ENCODE measurements at regions not wholly inside any gene's neighbourhood (a gene's known extent, or its start where the extent isn't known, plus 50 kb on each side); places are given as distances from the start of the nearest gene placed in this dataset.

GRCh38 chr18:4599312-4599711 lies 144.2 kb upstream of the DLGAP1 start:
- CTCF ChIA-PET, result interaction anchor here (0.6 kb wide), 1 partner anchor 18 kb away, joined by 3 read pairs; no protein-coding TSS in a partner anchor
- Mint-ChIP-seq H3K4me3 (no peak overlapping the region), H3K27ac (no peak overlapping the region), H3K9me3 (peaks cover 6% of the 10 kb centered on the region), H3K36me3 (ENCODE audit: low read depth) (no peaks in the 10 kb centered on the region), H3K4me1 (no peaks in the 10 kb centered on the region), H3K27me3 (no peaks in the 10 kb centered on the region)
- POLR2A ChIA-PET, result no interaction called here
- no peak for DNase-seq

GRCh38 chr18:4597301-4597700 lies 142.2 kb upstream of the DLGAP1 start:
- Mint-ChIP-seq H3K9me3 (peaks cover 4% of the 10 kb centered on the region), H3K27me3 (no peaks in the 10 kb centered on the region), H3K27ac (no peak overlapping the region), H3K4me1 (no peaks in the 10 kb centered on the region), H3K4me3 (no peak overlapping the region), H3K36me3 (ENCODE audit: low read depth) (no peaks in the 10 kb centered on the region)
- no peak for DNase-seq
- ChIA-PET POLR2A (no interaction called here), CTCF (no interaction called here)

GRCh38 chr18:4593895-4594294 lies 138.8 kb upstream of the DLGAP1 start:
- ChIA-PET CTCF (no interaction called here), POLR2A (no interaction called here)
- H3K4me3 Mint-ChIP-seq, result no peak overlapping the region
- no peaks in the 10 kb centered on the region for H3K36me3 Mint-ChIP-seq (ENCODE audit: low read depth)
- no peaks in the 10 kb centered on the region for H3K4me1 Mint-ChIP-seq
- peaks cover 7% of the 10 kb centered on the region for H3K9me3 Mint-ChIP-seq
- no peak overlapping the region for H3K27ac Mint-ChIP-seq
- no peak for DNase-seq
- H3K27me3 Mint-ChIP-seq, result no peaks in the 10 kb centered on the region

GRCh38 chr18:4593459-4593858 lies 138.4 kb upstream of the DLGAP1 start:
- no peak for DNase-seq
- H3K4me1 Mint-ChIP-seq, result no peaks in the 10 kb centered on the region
- no peaks in the 10 kb centered on the region for H3K27me3 Mint-ChIP-seq
- ChIA-PET POLR2A (no interaction called here), CTCF (no interaction called here)
- no peak overlapping the region for H3K27ac Mint-ChIP-seq
- peaks cover 7% of the 10 kb centered on the region for H3K9me3 Mint-ChIP-seq
- no peak overlapping the region for H3K4me3 Mint-ChIP-seq
- H3K36me3 Mint-ChIP-seq (ENCODE audit: low read depth), result no peaks in the 10 kb centered on the region

- POLR2A ChIA-PET, result no interaction called here
- Mint-ChIP-seq H3K27ac (no peak overlapping the region), H3K4me1 (no peaks in the 10 kb centered on the region), H3K27me3 (no peaks in the 10 kb centered on the region), H3K9me3 (peaks cover 5% of the 10 kb centered on the region), H3K36me3 (ENCODE audit: low read depth) (no peaks in the 10 kb centered on the region), H3K4me3 (no peak overlapping the region)
- CTCF ChIA-PET, result no interaction called here
- no peak for DNase-seq
These were observed 134.1 kb upstream of the DLGAP1 start for GRCh38 chr18:4589056-4589800.

GRCh38 chr18:4587204-4587603 lies 132.1 kb upstream of the DLGAP1 start:
- H3K4me3 Mint-ChIP-seq, result no peak overlapping the region
- DNase-seq, result no peak
- H3K4me1 Mint-ChIP-seq, result no peaks in the 10 kb centered on the region
- ChIA-PET POLR2A (no interaction called here), CTCF (no interaction called here)
- H3K27ac Mint-ChIP-seq, result no peak overlapping the region
- no peaks in the 10 kb centered on the region for H3K36me3 Mint-ChIP-seq (ENCODE audit: low read depth)
- H3K9me3 Mint-ChIP-seq, result peaks cover 6% of the 10 kb centered on the region
- H3K27me3 Mint-ChIP-seq, result no peaks in the 10 kb centered on the region

GRCh38 chr18:4586731-4587130 lies 131.6 kb upstream of the DLGAP1 start:
- peaks cover 6% of the 10 kb centered on the region for H3K9me3 Mint-ChIP-seq
- ChIA-PET POLR2A (no interaction called here), CTCF (no interaction called here)
- no peak overlapping the region for H3K27ac Mint-ChIP-seq
- no peaks in the 10 kb centered on the region for H3K4me1 Mint-ChIP-seq
- H3K36me3 Mint-ChIP-seq (ENCODE audit: low read depth), result no peaks in the 10 kb centered on the region
- H3K4me3 Mint-ChIP-seq, result no peak overlapping the region
- no peaks in the 10 kb centered on the region for H3K27me3 Mint-ChIP-seq
- no peak for DNase-seq

GRCh38 chr18:4582431-4583335 lies 127.6 kb upstream of the DLGAP1 start:
- Mint-ChIP-seq H3K4me1 (no peaks in the 10 kb centered on the region), H3K27ac (no peak overlapping the region), H3K36me3 (ENCODE audit: low read depth) (no peaks in the 10 kb centered on the region), H3K9me3 (peaks cover 17% of the 10 kb centered on the region), H3K4me3 (no peak overlapping the region), H3K27me3 (no peaks in the 10 kb centered on the region)
- POLR2A ChIA-PET, result no interaction called here
- no peak for DNase-seq
- CTCF ChIA-PET, result no interaction called here

GRCh38 chr18:4581966-4582365 lies 126.9 kb upstream of the DLGAP1 start:
- Mint-ChIP-seq H3K36me3 (ENCODE audit: low read depth) (no peaks in the 10 kb centered on the region), H3K27me3 (no peaks in the 10 kb centered on the region), H3K9me3 (peaks cover 21% of the 10 kb centered on the region), H3K27ac (no peak overlapping the region), H3K4me3 (no peak overlapping the region), H3K4me1 (no peaks in the 10 kb centered on the region)
- DNase-seq, result no peak
- ChIA-PET POLR2A (no interaction called here), CTCF (interaction anchor here (0.6 kb wide), 1 partner anchor 18 kb away, joined by 3 read pairs; no protein-coding TSS in a partner anchor)

GRCh38 chr18:4578449-4578848 lies 123.3 kb upstream of the DLGAP1 start:
- H3K27ac Mint-ChIP-seq, result no peak overlapping the region
- no peaks in the 10 kb centered on the region for H3K4me1 Mint-ChIP-seq
- no peaks in the 10 kb centered on the region for H3K27me3 Mint-ChIP-seq
- CTCF ChIA-PET, result no interaction called here
- H3K9me3 Mint-ChIP-seq, result peaks cover 31% of the 10 kb centered on the region
- no peaks in the 10 kb centered on the region for H3K36me3 Mint-ChIP-seq (ENCODE audit: low read depth)
- POLR2A ChIA-PET, result no interaction called here
- DNase-seq, result no peak
- H3K4me3 Mint-ChIP-seq, result no peak overlapping the region

GRCh38 chr18:4573735-4574134 lies 118.6 kb upstream of the DLGAP1 start:
- no peaks in the 10 kb centered on the region for H3K27me3 Mint-ChIP-seq
- DNase-seq, result no peak
- CTCF ChIA-PET, result interaction anchor here (0.6 kb wide), 1 partner anchor 32 kb away, joined by 3 read pairs; no protein-coding TSS in a partner anchor
- H3K27ac Mint-ChIP-seq, result no peak overlapping the region
- no peaks in the 10 kb centered on the region for H3K4me1 Mint-ChIP-seq
- peaks cover 30% of the 10 kb centered on the region for H3K9me3 Mint-ChIP-seq
- no peaks in the 10 kb centered on the region for H3K36me3 Mint-ChIP-seq (ENCODE audit: low read depth)
- H3K4me3 Mint-ChIP-seq, result no peak overlapping the region
- POLR2A ChIA-PET, result no interaction called here

- ChIA-PET CTCF (no interaction called here), POLR2A (no interaction called here)
- Mint-ChIP-seq H3K4me1 (no peaks in the 10 kb centered on the region), H3K36me3 (ENCODE audit: low read depth) (no peaks in the 10 kb centered on the region), H3K27ac (no peak overlapping the region), H3K4me3 (no peak overlapping the region), H3K27me3 (no peaks in the 10 kb centered on the region), H3K9me3 (peaks cover 2% of the 10 kb centered on the region)
- DNase-seq, result no peak
These were observed 102.4 kb upstream of the DLGAP1 start for GRCh38 chr18:4557502-4557901.

- no peaks in the 10 kb centered on the region for H3K9me3 Mint-ChIP-seq
- no peak for DNase-seq
- H3K4me3 Mint-ChIP-seq, result no peak overlapping the region
- no peaks in the 10 kb centered on the region for H3K4me1 Mint-ChIP-seq
- no peaks in the 10 kb centered on the region for H3K36me3 Mint-ChIP-seq (ENCODE audit: low read depth)
- no peak overlapping the region for H3K27ac Mint-ChIP-seq
- ChIA-PET CTCF (no interaction called here), POLR2A (no interaction called here)
- no peaks in the 10 kb centered on the region for H3K27me3 Mint-ChIP-seq
These were observed 95.9 kb upstream of the DLGAP1 start for GRCh38 chr18:4551001-4551360.

Measured in activated CD4-positive, alpha-beta T cell treated with anti-CD3 and anti-CD28 coated beads, Interleukin-2, amount 10 ng/mL, durations not matched to agents 7 days and 5 days (primary cell).